GM19025 (cell line): ENCODE measurements at regions not wholly inside any gene's neighbourhood (a gene's known extent, or its start where the extent isn't known, plus 50 kb on each side); places are given as distances from the start of the nearest gene placed in this dataset.
"Not testable (repeated sequence)": the region's sequence is repeated elsewhere in the genome, so short reads cannot be mapped to it uniquely, and the experiment has no call there.

Experiments used
- ATAC-seq: cut with Tn5 transposase; IDR thresholded peaks from one replicate; pipeline ENCODE4 v1.9.1; 2021; ENCODE audit warnings: mild to moderate bottlenecking, low read depth, moderate library complexity; ENCODE audit not compliant: unreplicated experiment

- no peak for ATAC-seq
Measured at GRCh38 chr4:106604319-106605051, 235.9 kb upstream of the GIMD1 start.

GRCh38 chr4:106603471-106603870 is 234.9 kb upstream of the GIMD1 start:
- ATAC-seq: no peak

- no peak for ATAC-seq
Measured at GRCh38 chr4:106602711-106603110, 234.1 kb upstream of the GIMD1 start.

- ATAC-seq: no peak
Measured at GRCh38 chr4:106601519-106601918, 232.9 kb upstream of the GIMD1 start.

GRCh38 chr4:106595906-106596305 is 227.3 kb upstream of the GIMD1 start:
- ATAC-seq: no peak

- ATAC-seq: no peak
Measured at GRCh38 chr4:106594291-106594952, 225.8 kb upstream of the GIMD1 start.

GRCh38 chr4:106588891-106589290 is 220.3 kb upstream of the GIMD1 start:
- ATAC-seq: no peak

GRCh38 chr4:106587558-106587957 is 219.0 kb upstream of the GIMD1 start:
- no peak for ATAC-seq

GRCh38 chr4:106585915-106586349 is 217.4 kb upstream of the GIMD1 start:
- no peak for ATAC-seq

- no peak for ATAC-seq
Measured at GRCh38 chr4:106584337-106584989, 215.9 kb upstream of the GIMD1 start.

GRCh38 chr4:106583567-106583966 is 215.0 kb upstream of the GIMD1 start:
- no peak for ATAC-seq

- no peak for ATAC-seq
Measured at GRCh38 chr4:106583108-106583507, 214.5 kb upstream of the GIMD1 start.

- no peak for ATAC-seq
Measured at GRCh38 chr4:106582103-106582502, 213.5 kb upstream of the GIMD1 start.

GRCh38 chr4:106579236-106579635 is 210.7 kb upstream of the GIMD1 start:
- ATAC-seq: no peak

GRCh38 chr4:106569146-106570031 is 200.8 kb upstream of the GIMD1 start:
- no peak for ATAC-seq

- ATAC-seq: no peak
Measured at GRCh38 chr4:106565727-106566126, 197.1 kb upstream of the GIMD1 start.

- not testable (repeated sequence) for ATAC-seq
Measured at GRCh38 chr4:106563637-106564036, 195.1 kb upstream of the GIMD1 start.

GRCh38 chr4:106551724-106552123 is 183.1 kb upstream of the GIMD1 start:
- ATAC-seq: no peak

GRCh38 chr4:106548446-106549044 is 180.0 kb upstream of the GIMD1 start:
- no peak for ATAC-seq

GRCh38 chr4:106546370-106546769 is 177.8 kb upstream of the GIMD1 start:
- ATAC-seq: no peak
